Tibial nerve (tissue), 4 donors: ENCODE measurements at regions not wholly inside any gene's neighbourhood (a gene's known extent, or its start where the extent isn't known, plus 50 kb on each side); places are given as distances from the start of the nearest gene placed in this dataset.

Experiments used
- DNase-seq, 2 donors: peaks; one replicate each; pipeline ENCODE4 v3.0.0-alpha.2; 2019; ENCODE audit warnings: low spot score in 2 of 2
- H3K27ac ChIP-seq, 4 donors: fragments of 200-600 bp; sonication (generic) in 3 of 4; one replicate each; pipeline ENCODE4 v1.5.1; 2017 to 2019; ENCODE audit warnings: mild to moderate bottlenecking in 1 of 4
- H3K27me3 ChIP-seq, 2 donors: fragments of 200-600 bp; sonication (generic) in 1 of 2; one replicate each; pipeline versions ENCODE4 v1.5.1 to v1.6.0; 2017 to 2019
- H3K36me3 ChIP-seq, 3 donors: fragments of 200-600 bp; sonication (generic); one replicate each; pipeline ENCODE4 v1.5.1; 2018 to 2019
- H3K4me1 ChIP-seq, 4 donors: fragments of 200-600 bp; sonication (generic) in 3 of 4; one replicate each; pipeline ENCODE4 v1.5.1; 2017 to 2019
- H3K4me3 ChIP-seq, 4 donors: fragments of 200-600 bp; sonication (generic) in 3 of 4; one replicate each; pipeline ENCODE4 v1.5.1; 2017 to 2019; ENCODE audit warnings: mild to moderate bottlenecking in 1 of 4, moderate library complexity in 1 of 4
- H3K9me3 ChIP-seq, 4 donors: fragments of 200-600 bp; sonication (generic) in 3 of 4; one replicate each; pipeline ENCODE4 v1.5.1; 2017 to 2019
- EP300 ChIP-seq, 2 donors: sonication (generic); formaldehyde crosslinking; IDR thresholded peaks; one replicate each; pipeline ENCODE4 v1.6.1; 2017; ENCODE audit warnings: antibody characterized with exemption in 2 of 2, mild to moderate bottlenecking in 1 of 2
- POLR2A ChIP-seq, 2 donors: fragments of 450-650 bp; IDR thresholded peaks; one replicate each; pipeline ENCODE4 v1.6.1; 2017; ENCODE audit warnings: antibody characterized with exemption in 2 of 2, mild to moderate bottlenecking in 2 of 2, moderate library complexity in 2 of 2
- WGBS, 2 donors: methylation state at CpG; one replicate each; pipeline ENCODE4 v1.1.5; 2018; 5-methylcytosine and 5-hydroxymethylcytosine counted together
- TF ChIP-seq, protein P1 (sequence below), 5 experiments: fragments of 200-600 bp in 3 of 5; fragments of 450-650 bp in 2 of 5; sonication (generic) in 3 of 5; IDR thresholded peaks; one replicate each; pipeline ENCODE4 v1.5.1; 2016 to 2019; ENCODE audit warnings: antibody characterized with exemption in 5 of 5, mild to moderate bottlenecking in 3 of 5, moderate library complexity in 2 of 5

DNA sequence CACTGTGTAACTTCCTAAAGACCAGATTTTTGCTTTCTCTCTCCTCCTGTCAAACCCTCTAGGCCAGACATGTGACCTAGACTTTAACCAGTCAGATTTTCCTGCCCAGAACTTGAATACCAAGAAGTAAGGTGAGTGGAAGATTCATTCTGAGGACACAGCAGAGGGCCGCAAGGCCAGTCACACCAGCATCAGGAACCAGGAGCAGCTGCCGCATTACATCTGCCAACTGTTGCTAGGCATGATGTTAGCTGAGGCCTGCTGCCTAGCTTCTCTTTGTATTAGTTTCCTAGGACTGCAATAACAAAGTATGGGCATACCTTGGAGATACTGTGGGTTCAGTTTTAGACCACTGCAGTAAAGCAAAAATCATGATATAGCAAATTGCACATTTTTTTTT lies 101.9 kb upstream of the BMP4 start:
- TF ChIP-seq EP300 (IDR thresholded peaks at IDR 0.05) (no peak), POLR2A (IDR thresholded peaks at IDR 0.05) (no peak)
- TF ChIP-seq, protein P1, sequence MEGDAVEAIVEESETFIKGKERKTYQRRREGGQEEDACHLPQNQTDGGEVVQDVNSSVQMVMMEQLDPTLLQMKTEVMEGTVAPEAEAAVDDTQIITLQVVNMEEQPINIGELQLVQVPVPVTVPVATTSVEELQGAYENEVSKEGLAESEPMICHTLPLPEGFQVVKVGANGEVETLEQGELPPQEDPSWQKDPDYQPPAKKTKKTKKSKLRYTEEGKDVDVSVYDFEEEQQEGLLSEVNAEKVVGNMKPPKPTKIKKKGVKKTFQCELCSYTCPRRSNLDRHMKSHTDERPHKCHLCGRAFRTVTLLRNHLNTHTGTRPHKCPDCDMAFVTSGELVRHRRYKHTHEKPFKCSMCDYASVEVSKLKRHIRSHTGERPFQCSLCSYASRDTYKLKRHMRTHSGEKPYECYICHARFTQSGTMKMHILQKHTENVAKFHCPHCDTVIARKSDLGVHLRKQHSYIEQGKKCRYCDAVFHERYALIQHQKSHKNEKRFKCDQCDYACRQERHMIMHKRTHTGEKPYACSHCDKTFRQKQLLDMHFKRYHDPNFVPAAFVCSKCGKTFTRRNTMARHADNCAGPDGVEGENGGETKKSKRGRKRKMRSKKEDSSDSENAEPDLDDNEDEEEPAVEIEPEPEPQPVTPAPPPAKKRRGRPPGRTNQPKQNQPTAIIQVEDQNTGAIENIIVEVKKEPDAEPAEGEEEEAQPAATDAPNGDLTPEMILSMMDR (IDR thresholded peaks at IDR 0.05) = no peak
- no peaks in the 10 kb centered on the region for H3K36me3 ChIP-seq
- 89 to 96% methylated on average over 2 of the region's 2 CpGs for WGBS, 2 donors
- no peak for DNase-seq
- H3K9me3 ChIP-seq = no peaks in the 10 kb centered on the region
- H3K27me3 ChIP-seq = no peaks in the 10 kb centered on the region
- no peak overlapping the region for H3K27ac ChIP-seq
- no peaks in the 10 kb centered on the region for H3K4me1 ChIP-seq
- H3K4me3 ChIP-seq = no peak overlapping the region

DNA sequence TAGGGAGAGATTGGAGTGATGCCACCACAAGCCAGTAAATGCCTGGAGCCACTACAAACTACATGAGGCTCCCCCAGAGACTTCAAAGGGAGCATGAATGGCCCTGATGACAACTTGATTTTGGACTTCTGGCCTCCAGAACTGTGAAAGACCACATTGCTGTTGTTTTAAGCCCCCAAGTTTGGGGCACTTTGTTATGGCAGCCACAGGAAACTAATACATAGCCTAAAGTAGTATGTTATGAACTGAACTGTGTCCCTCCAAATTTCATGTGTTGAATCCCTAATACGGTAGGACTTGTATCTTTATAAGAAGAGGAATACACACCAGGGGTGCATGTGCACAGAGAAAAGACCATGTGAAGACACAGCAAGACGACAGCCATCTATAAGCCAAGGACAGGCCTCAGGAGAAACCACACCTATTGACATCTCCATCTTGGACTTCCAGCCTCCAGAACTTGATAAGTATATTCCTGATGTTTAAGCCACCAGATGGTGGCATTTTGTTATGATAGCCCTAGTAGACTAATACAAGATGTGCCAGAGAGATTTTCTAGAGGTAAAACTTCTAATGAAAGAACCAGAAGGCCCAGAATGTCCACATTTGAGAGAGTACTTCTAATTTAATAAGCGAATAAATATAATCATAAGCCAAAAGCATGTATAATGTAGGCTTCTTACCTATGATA lies 127.1 kb upstream of the BMP4 start:
- Histone ChIP-seq H3K27me3 (no peaks in the 10 kb centered on the region), H3K4me1 (peaks cover 0 to 21% (median 0%) of the 10 kb centered on the region in 4 donors), H3K27ac (no peak overlapping the region), H3K4me3 (no peak overlapping the region), H3K36me3 (no peaks in the 10 kb centered on the region), H3K9me3 (no peaks in the 10 kb centered on the region)
- no peak for TF ChIP-seq POLR2A (IDR thresholded peaks at IDR 0.05)
- DNase-seq = no peak
- WGBS, 2 donors = 93 to 96% methylated on average over 3 of the region's 3 CpGs

DNA sequence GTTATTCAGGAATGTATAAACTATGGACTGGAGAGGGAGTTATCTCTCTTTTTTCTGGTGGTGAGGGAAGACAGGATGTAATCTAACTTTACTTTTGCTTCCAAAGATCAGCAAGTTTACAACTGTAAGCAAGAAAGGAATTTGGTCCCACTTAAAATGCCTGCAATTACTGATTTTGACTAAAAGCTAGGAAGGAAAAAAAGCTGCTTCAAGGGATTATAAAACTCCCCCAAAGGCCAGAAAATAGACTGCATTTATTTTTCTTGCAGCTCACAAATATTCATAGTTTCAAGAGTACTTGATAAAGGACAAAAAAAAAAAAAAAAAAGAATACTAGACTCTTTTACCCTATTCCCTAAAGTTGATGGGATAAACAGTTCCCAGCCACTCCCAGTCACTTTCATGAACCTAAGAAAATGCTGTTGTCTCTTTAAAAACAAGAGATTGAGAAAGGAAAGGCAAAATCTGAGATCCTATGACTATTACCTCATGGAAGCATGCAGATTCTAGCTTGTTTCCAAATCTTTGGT lies 128.7 kb upstream of the BMP4 start:
- H3K27ac ChIP-seq = peak overlapping the region in 2 of 4 donors; percentile 25 to 53
- no peak for TF ChIP-seq EP300 (IDR thresholded peaks at IDR 0.05)
- TF ChIP-seq, protein P1 (IDR thresholded peaks at IDR 0.05) = no peak
- no peak for TF ChIP-seq POLR2A (IDR thresholded peaks at IDR 0.05)
- no peaks in the 10 kb centered on the region for H3K27me3 ChIP-seq
- no peaks in the 10 kb centered on the region for H3K36me3 ChIP-seq
- peaks cover 0 to 21% (median 0%) of the 10 kb centered on the region in 4 donors for H3K4me1 ChIP-seq
- H3K9me3 ChIP-seq = no peaks in the 10 kb centered on the region
- no peak for DNase-seq
- H3K4me3 ChIP-seq = no peak overlapping the region

DNA sequence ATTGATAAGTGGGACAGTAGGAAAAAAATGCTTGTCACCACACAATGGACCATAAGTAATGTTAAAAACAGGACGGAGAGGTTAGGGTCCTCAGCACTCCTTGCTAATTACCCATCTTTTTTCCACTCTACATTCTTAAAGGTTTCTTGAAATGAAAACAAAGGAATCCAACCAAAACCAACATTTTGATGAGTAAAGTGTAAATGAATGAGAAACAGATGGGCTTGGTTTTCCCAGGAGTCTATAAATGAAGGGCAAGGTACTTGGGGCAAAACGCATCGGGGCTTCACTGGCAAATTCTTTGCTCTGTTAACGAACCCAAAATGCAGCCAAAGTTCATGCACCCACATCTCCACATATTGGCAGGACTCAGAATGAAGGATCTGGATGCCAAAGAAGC lies 129.2 kb upstream of the BMP4 start:
- 58% methylated on average over 4 of the region's 4 CpGs for WGBS, 2 donors
- Histone ChIP-seq H3K27ac (peak overlapping the region in 3 of 4 donors; percentile 18 to 53 (median 25)), H3K27me3 (no peaks in the 10 kb centered on the region), H3K4me1 (peaks cover 0 to 21% (median 0%) of the 10 kb centered on the region in 4 donors), H3K36me3 (no peaks in the 10 kb centered on the region), H3K4me3 (no peak overlapping the region), H3K9me3 (peaks cover 0 to 3% (median 0%) of the 10 kb centered on the region in 4 donors)
- no peak for TF ChIP-seq POLR2A (IDR thresholded peaks at IDR 0.05)
- no peak for DNase-seq

DNA sequence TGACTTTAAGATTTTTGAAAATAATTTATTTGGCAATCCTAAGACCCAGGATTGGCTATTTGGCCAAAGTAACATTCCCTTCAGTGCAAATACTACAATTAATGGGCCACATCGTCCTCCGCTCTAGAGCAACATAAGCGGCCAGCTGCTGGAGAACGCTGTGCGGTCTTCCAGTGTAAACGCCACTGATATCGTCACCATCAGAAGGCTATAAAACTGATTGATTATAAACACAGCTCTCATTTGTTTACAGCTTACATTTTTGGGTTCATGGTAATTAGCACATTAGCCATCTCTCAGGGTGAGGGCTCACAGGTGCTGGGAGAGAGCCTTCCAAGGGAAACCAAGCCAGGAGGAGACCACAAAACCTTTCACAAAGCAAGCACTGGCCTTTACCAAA lies 130.1 kb upstream of the BMP4 start:
- DNase-seq = no peak
- H3K27me3 ChIP-seq = no peaks in the 10 kb centered on the region
- WGBS, 2 donors = 68 to 80% methylated on average over 7 of the region's 7 CpGs
- H3K4me1 ChIP-seq = peaks cover 0 to 21% (median 0%) of the 10 kb centered on the region in 4 donors
- H3K36me3 ChIP-seq = no peaks in the 10 kb centered on the region
- peaks cover 0 to 9% (median 0%) of the 10 kb centered on the region in 4 donors for H3K9me3 ChIP-seq
- H3K4me3 ChIP-seq = no peak overlapping the region
- H3K27ac ChIP-seq = peak overlapping the region in 2 of 4 donors; percentile 34 to 53
- TF ChIP-seq, protein P1 (IDR thresholded peaks at IDR 0.05) = no peak
- TF ChIP-seq EP300 (IDR thresholded peaks at IDR 0.05) = no peak
- no peak for TF ChIP-seq POLR2A (IDR thresholded peaks at IDR 0.05)

DNA sequence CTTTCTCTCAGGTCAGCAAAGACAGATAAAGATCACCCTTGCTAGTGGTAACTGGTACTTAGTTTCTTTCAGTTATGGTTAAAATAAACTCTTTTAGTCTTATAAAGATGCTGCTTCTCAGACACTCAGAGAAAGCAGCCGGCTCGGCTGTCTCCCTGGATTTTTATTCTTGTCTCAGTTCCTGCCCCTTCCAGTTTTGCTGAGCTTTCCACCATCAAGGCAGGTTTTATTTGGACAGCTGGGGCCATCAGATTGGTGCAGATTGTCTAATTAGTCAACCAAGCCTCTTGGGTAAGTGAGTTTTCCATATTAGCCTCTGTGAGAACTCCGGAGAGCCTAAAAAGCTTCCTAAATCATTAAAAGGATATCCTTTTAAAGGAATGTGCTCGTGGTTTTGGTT lies 130.8 kb upstream of the BMP4 start:
- peaks cover 0 to 11% (median 0%) of the 10 kb centered on the region in 4 donors for H3K9me3 ChIP-seq
- WGBS, 2 donors = 50 to 57% methylated on average over 4 of the region's 4 CpGs
- H3K27me3 ChIP-seq = no peaks in the 10 kb centered on the region
- peaks cover 0 to 21% (median 0%) of the 10 kb centered on the region in 4 donors for H3K4me1 ChIP-seq
- no peak for DNase-seq
- H3K27ac ChIP-seq = peak overlapping the region in 3 of 4 donors; percentile 33 to 53 (median 34)
- H3K36me3 ChIP-seq = no peaks in the 10 kb centered on the region
- TF ChIP-seq EP300 (IDR thresholded peaks at IDR 0.05) (no peak), POLR2A (IDR thresholded peaks at IDR 0.05) (no peak)
- TF ChIP-seq, protein P1 (IDR thresholded peaks at IDR 0.05) = no peak
- H3K4me3 ChIP-seq = no peak overlapping the region
